Panc1 (cell line): ENCODE measurements at regions not wholly inside any gene's neighbourhood (a gene's known extent, or its start where the extent isn't known, plus 50 kb on each side); places are given as distances from the start of the nearest gene placed in this dataset.

Source experiments
- ATAC-seq: fragments of 200-7000 bp; cut with Tn5 transposase; 2 replicates; pipeline ENCODE4 v1.9.1; 2020; ENCODE audit warnings: mild to moderate bottlenecking, moderate library complexity
- BruUV-seq: library from RNA; stranded (reverse); fragments of 400-500 nt; replicated peaks from 2 replicates; lab custom pipeline; 2021; lab: Mats Ljungman, UMichigan
- CTCF ChIA-PET: fragments of 300-600 bp; sonication (Branson Sonifier 250); formaldehyde crosslinking; loops from one replicate; lab custom pipeline; 2022; ENCODE audit warnings: antibody characterized with exemption; lab: Charles Lee
- POLR2A ChIA-PET: fragments of 300-600 bp; sonication (Branson Sonifier 250); formaldehyde crosslinking; loops from one replicate; lab custom pipeline; 2022; ENCODE audit warnings: antibody characterized with exemption; lab: Charles Lee
- DNase-seq: peaks from one replicate; pipeline ENCODE4 v3.0.0-alpha.2; 2010; ENCODE audit warnings: low read depth, low spot score
- H3K27ac ChIP-seq: 2 replicates; pipeline ENCODE4 v1.5.1; 2011; ENCODE audit warnings: mild to moderate bottlenecking, low read length, inconsistent platforms
- H3K27me3 ChIP-seq: fragments of 200-500 bp; sonication (Bioruptor generic); 2 replicates; pipeline ENCODE4 v1.6.0; 2014; ENCODE audit warnings: low read length, inconsistent platforms; ENCODE audit not compliant: control insufficient read depth, insufficient read depth
- H3K36me3 ChIP-seq: fragments of 200-500 bp; sonication (Bioruptor generic); 2 replicates; pipeline ENCODE4 v1.5.1; 2014; ENCODE audit warnings: inconsistent platforms, mild to moderate bottlenecking, low read length, moderate library complexity; ENCODE audit not compliant: control insufficient read depth, insufficient read depth
- H3K4me1 ChIP-seq: 2 replicates; pipeline ENCODE4 v1.5.1; 2011; ENCODE audit warnings: inconsistent platforms, mild to moderate bottlenecking, low read length, moderate library complexity; ENCODE audit not compliant: control insufficient read depth, insufficient read depth
- H3K4me3 ChIP-seq, 2 experiments: 2 replicates each; pipeline ENCODE4 v1.5.1; 2011 to 2012; ENCODE audit warnings: low read depth in 2 of 2, low read length in 2 of 2, mild to moderate bottlenecking in 2 of 2, inconsistent platforms in 1 of 2, moderate library complexity in 1 of 2
- H3K9me3 ChIP-seq: fragments of 200-500 bp; sonication (Bioruptor generic); 2 replicates; pipeline ENCODE4 v1.5.1; 2014; ENCODE audit warnings: low read depth, mild to moderate bottlenecking, inconsistent platforms, low read length, moderate library complexity; ENCODE audit not compliant: control insufficient read depth, insufficient read depth
- CTCF ChIP-seq: fragments of 450-650 bp; IDR thresholded peaks from 2 replicates; pipeline ENCODE4 v1.5.1; 2017; ENCODE audit warnings: mild to moderate bottlenecking
- POLR2AphosphoS5 ChIP-seq: IDR thresholded peaks from 2 replicates; pipeline ENCODE4 v1.6.1; 2012; ENCODE audit warnings: mild to moderate bottlenecking, low read depth, low read length, moderate library complexity
- REST ChIP-seq, 2 experiments: IDR thresholded peaks; 2 replicates each; pipeline ENCODE4 v1.6.1; 2011 to 2012; ENCODE audit warnings: low read depth in 2 of 2, control low read depth in 1 of 2, low read length in 1 of 2, mild to moderate bottlenecking in 1 of 2, moderate library complexity in 1 of 2; ENCODE audit not compliant: insufficient read depth in 1 of 2
- SIN3A ChIP-seq: IDR thresholded peaks from 2 replicates; pipeline ENCODE4 v1.6.1; 2012; ENCODE audit warnings: low read depth, mild to moderate bottlenecking, low read length, moderate library complexity, borderline replicate concordance; ENCODE audit not compliant: insufficient read depth
- TCF7L2 ChIP-seq: IDR thresholded peaks from 2 replicates; pipeline ENCODE4 v1.6.1; 2011; ENCODE audit warnings: mild to moderate bottlenecking, low read depth, low read length, inconsistent platforms
- in situ Hi-C: cut with HindIII; loops from 2 replicates; pipeline ENCODE4 v1.10.0; 2016; ENCODE audit warnings: low sequenced_read_pairs, low pct_unique_long_range_greater_than_20kb
- intact Hi-C: fragments of 100-400 bp; cut with micrococcal nuclease; formaldehyde crosslinking; loops from one replicate; pipeline ENCODE4 v1.10.0; 2022; ENCODE audit not compliant: unreplicated experiment

- BruUV-seq: no TSS peak
- intact Hi-C loops: no loop called here
- TF ChIP-seq TCF7L2 (no peak), CTCF (no peak), SIN3A (no peak), POLR2AphosphoS5 (no peak), REST (IDR thresholded peaks at IDR 0.05; ENCODE audit: insufficient read depth in 1 of 2, low read depth in 2 of 2, low read length in 1 of 2) (no peak)
Observed at GRCh38 chr2:54385271-54385670, 70.9 kb upstream of the SPTBN1 start.

DNA sequence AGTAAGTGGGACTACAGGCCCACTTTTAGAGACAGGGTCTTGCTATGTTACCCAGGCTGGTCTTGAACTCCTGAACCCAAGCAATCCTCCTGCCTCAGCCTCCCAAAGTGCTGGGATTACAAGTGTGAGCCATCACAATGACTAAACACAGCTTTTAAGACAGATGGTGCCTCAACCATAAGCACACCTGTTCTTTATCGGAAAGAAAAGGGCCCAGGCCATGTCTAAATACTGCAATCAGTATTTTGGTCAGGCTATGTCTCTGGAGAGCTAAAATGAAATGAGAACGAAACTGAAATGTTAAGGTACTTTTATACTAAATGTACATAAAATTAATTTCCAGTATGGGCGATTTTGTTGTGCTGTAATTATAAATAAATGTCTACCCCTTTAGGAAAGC lies 69.5 kb upstream of the SPTBN1 start:
- Histone ChIP-seq H3K4me1 (no peaks in the 10 kb centered on the region), H3K36me3 (no peaks in the 10 kb centered on the region), H3K4me3 (no peak overlapping the region), H3K27me3 (no peaks in the 10 kb centered on the region), H3K27ac (no peak overlapping the region), H3K9me3 (no peaks in the 10 kb centered on the region)
- ATAC-seq (no peak), DNase-seq (no peak)
- ChIA-PET POLR2A (no interaction called here), CTCF (no interaction called here)
- BruUV-seq: no TSS peak
- intact Hi-C loops: no loop called here
- TF ChIP-seq REST (IDR thresholded peaks at IDR 0.05; ENCODE audit: insufficient read depth in 1 of 2, low read depth in 2 of 2, low read length in 1 of 2) (no peak), TCF7L2 (no peak), SIN3A (no peak), CTCF (no peak), POLR2AphosphoS5 (no peak)
- in situ Hi-C loops: no loop called here

More at GRCh38 chr2:54385271-54385670, 70.9 kb upstream of the SPTBN1 start:
- Histone ChIP-seq H3K9me3 (no peaks in the 10 kb centered on the region), H3K27ac (no peak overlapping the region), H3K4me3 (no peak overlapping the region), H3K36me3 (no peaks in the 10 kb centered on the region), H3K27me3 (no peaks in the 10 kb centered on the region), H3K4me1 (no peaks in the 10 kb centered on the region)
- in situ Hi-C loops: no loop called here
- ATAC-seq (no peak), DNase-seq (no peak)
- CTCF ChIA-PET: no interaction called here
- POLR2A ChIA-PET: interaction anchor here (0.6 kb wide), 1 partner anchor 155 kb away, joined by 3 read pairs; no protein-coding TSS in a partner anchor
